ENCODE measurements at regions not wholly inside any gene's neighbourhood (a gene's known extent, or its start where the extent isn't known, plus 50 kb on each side); places are given as distances from the start of the nearest gene placed in this dataset.

- DNase-seq: no peak
- no peak for TF ChIP-seq POLR2A (IDR thresholded peaks at IDR 0.05; ENCODE audit: low read length)
- no peak for TF ChIP-seq GATA1 (IDR thresholded peaks at IDR 0.05; ENCODE audit: low read depth, low read length)
These were observed 80.4 kb upstream of the TRPC4 start for GRCh38 chr13:37950016-37950415.

GRCh38 chr13:37947419-37948140 is 78.0 kb upstream of the TRPC4 start:
- DNase-seq: peak; percentile 42 to 61
- no peak for TF ChIP-seq GATA1 (IDR thresholded peaks at IDR 0.05; ENCODE audit: low read depth, low read length)

- TF ChIP-seq GATA1 (IDR thresholded peaks at IDR 0.05; ENCODE audit: low read depth, low read length) (no peak), POLR2A (IDR thresholded peaks at IDR 0.05; ENCODE audit: low read length) (no peak)
- no peak for DNase-seq
These were observed 76.3 kb upstream of the TRPC4 start for GRCh38 chr13:37945651-37946575.

- no peak for DNase-seq
- TF ChIP-seq POLR2A (IDR thresholded peaks at IDR 0.05; ENCODE audit: low read length): no peak
- TF ChIP-seq GATA1 (IDR thresholded peaks at IDR 0.05; ENCODE audit: low read depth, low read length): no peak
These were observed 75.4 kb upstream of the TRPC4 start for GRCh38 chr13:37944869-37945442.

GRCh38 chr13:37944081-37944868 is 74.7 kb upstream of the TRPC4 start:
- no peak for DNase-seq
- no peak for TF ChIP-seq GATA1 (IDR thresholded peaks at IDR 0.05; ENCODE audit: low read depth, low read length)
- TF ChIP-seq POLR2A (IDR thresholded peaks at IDR 0.05; ENCODE audit: low read length): no peak

GRCh38 chr13:37942929-37943328 is 73.4 kb upstream of the TRPC4 start:
- no peak for DNase-seq
- TF ChIP-seq POLR2A (IDR thresholded peaks at IDR 0.05; ENCODE audit: low read length): no peak
- no peak for TF ChIP-seq GATA1 (IDR thresholded peaks at IDR 0.05; ENCODE audit: low read depth, low read length)

GRCh38 chr13:37934339-37935191 is 65.0 kb upstream of the TRPC4 start:
- no peak for DNase-seq
- no peak for TF ChIP-seq GATA1 (IDR thresholded peaks at IDR 0.05; ENCODE audit: low read depth, low read length)
- no peak for TF ChIP-seq POLR2A (IDR thresholded peaks at IDR 0.05; ENCODE audit: low read length)

GRCh38 chr13:37929308-37929707 is 59.7 kb upstream of the TRPC4 start:
- DNase-seq: no peak
- TF ChIP-seq GATA1 (IDR thresholded peaks at IDR 0.05; ENCODE audit: low read depth, low read length) (no peak), POLR2A (IDR thresholded peaks at IDR 0.05; ENCODE audit: low read length) (no peak)

GRCh38 chr13:37927561-37927960 is 58.0 kb upstream of the TRPC4 start:
- DNase-seq: no peak

GRCh38 chr13:37925878-37926473 is 56.4 kb upstream of the TRPC4 start:
- TF ChIP-seq GATA1 (IDR thresholded peaks at IDR 0.05; ENCODE audit: low read depth, low read length) (no peak), POLR2A (IDR thresholded peaks at IDR 0.05; ENCODE audit: low read length) (no peak)
- DNase-seq: no peak

More at GRCh38 chr13:37927561-37927960, 58.0 kb upstream of the TRPC4 start:
- no peak for TF ChIP-seq POLR2A (IDR thresholded peaks at IDR 0.05; ENCODE audit: low read length)
- no peak for TF ChIP-seq GATA1 (IDR thresholded peaks at IDR 0.05; ENCODE audit: low read depth, low read length)

GRCh38 chr13:37923236-37923635 is 53.7 kb upstream of the TRPC4 start:
- TF ChIP-seq POLR2A (IDR thresholded peaks at IDR 0.05; ENCODE audit: low read length) (no peak), GATA1 (IDR thresholded peaks at IDR 0.05; ENCODE audit: low read depth, low read length) (no peak)
- DNase-seq: peak; percentile 63 to 66

GRCh38 chr13:37919329-37919880 is 49.8 kb upstream of the TRPC4 start:
- no peak for DNase-seq
- TF ChIP-seq GATA1 (IDR thresholded peaks at IDR 0.05; ENCODE audit: low read depth, low read length) (no peak), POLR2A (IDR thresholded peaks at IDR 0.05; ENCODE audit: low read length) (no peak)
